ENCODE measurements at regions not wholly inside any gene's neighbourhood (a gene's known extent, or its start where the extent isn't known, plus 50 kb on each side); places are given as distances from the start of the nearest gene placed in this dataset.

GRCh38 chr2:61631321-61631720 is 93.2 kb upstream of the XPO1 start:
- TF ChIP-seq CTCF (IDR thresholded peaks at IDR 0.05) (no peak), POLR2A (IDR thresholded peaks at IDR 0.05) (no peak)
